Tibial nerve (tissue), 3 donors: ENCODE measurements at regions not wholly inside any gene's neighbourhood (a gene's known extent, or its start where the extent isn't known, plus 50 kb on each side); places are given as distances from the start of the nearest gene placed in this dataset.
"Not testable (repeated sequence)": the region's sequence is repeated elsewhere in the genome, so short reads cannot be mapped to it uniquely, and the experiment has no call there.

ENCODE experiments used
- POLR2A ChIP-seq, 2 donors: fragments of 450-650 bp; IDR thresholded peaks; one replicate each; pipeline ENCODE4 v1.6.1; 2017; ENCODE audit warnings: antibody characterized with exemption in 2 of 2, mild to moderate bottlenecking in 2 of 2, moderate library complexity in 2 of 2
- TF ChIP-seq, protein P1 (sequence below), 5 experiments: fragments of 200-600 bp in 3 of 5; fragments of 450-650 bp in 2 of 5; sonication (generic) in 3 of 5; IDR thresholded peaks; one replicate each; pipeline ENCODE4 v1.5.1; 2016 to 2019; ENCODE audit warnings: antibody characterized with exemption in 5 of 5, mild to moderate bottlenecking in 3 of 5, moderate library complexity in 2 of 5

DNA sequence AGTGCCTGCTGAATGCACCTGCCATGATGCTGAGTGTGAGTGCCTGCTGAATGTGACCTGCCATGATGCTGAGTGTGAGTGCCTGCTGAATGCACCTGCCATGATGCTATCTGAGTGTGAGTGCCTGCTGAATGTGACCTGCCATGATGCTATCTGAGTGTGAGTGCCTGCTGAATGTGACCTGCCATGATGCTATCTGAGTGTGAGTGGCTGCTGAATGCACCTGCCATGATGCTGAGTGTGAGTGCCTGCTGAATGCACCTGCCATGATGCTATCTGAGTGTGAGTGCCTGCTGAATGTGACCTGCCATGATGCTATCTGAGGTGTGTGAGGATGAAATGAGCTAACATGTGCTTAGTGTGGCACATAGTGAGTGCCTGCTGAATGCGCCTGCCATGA, 98.7 kb upstream of the SULF2 start:
- TF ChIP-seq, protein P1, sequence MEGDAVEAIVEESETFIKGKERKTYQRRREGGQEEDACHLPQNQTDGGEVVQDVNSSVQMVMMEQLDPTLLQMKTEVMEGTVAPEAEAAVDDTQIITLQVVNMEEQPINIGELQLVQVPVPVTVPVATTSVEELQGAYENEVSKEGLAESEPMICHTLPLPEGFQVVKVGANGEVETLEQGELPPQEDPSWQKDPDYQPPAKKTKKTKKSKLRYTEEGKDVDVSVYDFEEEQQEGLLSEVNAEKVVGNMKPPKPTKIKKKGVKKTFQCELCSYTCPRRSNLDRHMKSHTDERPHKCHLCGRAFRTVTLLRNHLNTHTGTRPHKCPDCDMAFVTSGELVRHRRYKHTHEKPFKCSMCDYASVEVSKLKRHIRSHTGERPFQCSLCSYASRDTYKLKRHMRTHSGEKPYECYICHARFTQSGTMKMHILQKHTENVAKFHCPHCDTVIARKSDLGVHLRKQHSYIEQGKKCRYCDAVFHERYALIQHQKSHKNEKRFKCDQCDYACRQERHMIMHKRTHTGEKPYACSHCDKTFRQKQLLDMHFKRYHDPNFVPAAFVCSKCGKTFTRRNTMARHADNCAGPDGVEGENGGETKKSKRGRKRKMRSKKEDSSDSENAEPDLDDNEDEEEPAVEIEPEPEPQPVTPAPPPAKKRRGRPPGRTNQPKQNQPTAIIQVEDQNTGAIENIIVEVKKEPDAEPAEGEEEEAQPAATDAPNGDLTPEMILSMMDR (IDR thresholded peaks at IDR 0.05): not testable (repeated sequence)
- TF ChIP-seq POLR2A (IDR thresholded peaks at IDR 0.05): not testable (repeated sequence)
